ENCODE measurements at regions not wholly inside any gene's neighbourhood (a gene's known extent, or its start where the extent isn't known, plus 50 kb on each side); places are given as distances from the start of the nearest gene placed in this dataset.

- H3K9me3 ChIP-seq: no peaks in the 10 kb centered on the region
- ATAC-seq (ENCODE audit: low FRiP score in 2 of 2) (peak; percentile 27 to 35), DNase-seq (no peak)
- no peak for TF ChIP-seq POLR2A (IDR thresholded peaks at IDR 0.05)
- TF ChIP-seq CTCF (IDR thresholded peaks at IDR 0.05): no peak
- TF ChIP-seq POLR2AphosphoS5 (IDR thresholded peaks at IDR 0.05): peak; percentile 16 to 47
- peak in 2 of 4 donors; percentile 5 to 36 for TF ChIP-seq EP300 (IDR thresholded peaks at IDR 0.05)
- H3K27ac ChIP-seq: peak overlapping the region in 2 of 4 donors; percentile 45 to 65
- no peaks in the 10 kb centered on the region for H3K36me3 ChIP-seq
- peaks cover 4 to 17% (median 7%) of the 10 kb centered on the region in 4 donors for H3K4me1 ChIP-seq
- no peak overlapping the region for H3K4me3 ChIP-seq
- 38 to 51% methylated on average over 2 of the region's 2 CpGs for WGBS, 2 donors
- H3K27me3 ChIP-seq: no peaks in the 10 kb centered on the region
Measured at GRCh38 chr2:15704086-15704787, 112.6 kb downstream of the DDX1 start.

- Histone ChIP-seq H3K9me3 (no peaks in the 10 kb centered on the region), H3K4me3 (no peak overlapping the region), H3K4me1 (peaks cover 4 to 17% (median 10%) of the 10 kb centered on the region in 4 donors), H3K36me3 (no peaks in the 10 kb centered on the region), H3K27me3 (no peaks in the 10 kb centered on the region), H3K27ac (peak overlapping the region in 2 of 4 donors; percentile 45 to 56)
- DNase-seq (no peak), ATAC-seq (ENCODE audit: low FRiP score in 2 of 2) (peak; percentile 7 to 27)
- 70 to 95% methylated on average over 1 of the region's 1 CpG for WGBS, 2 donors
- TF ChIP-seq EP300 (IDR thresholded peaks at IDR 0.05) (no peak), CTCF (IDR thresholded peaks at IDR 0.05) (no peak), POLR2A (IDR thresholded peaks at IDR 0.05) (no peak), POLR2AphosphoS5 (IDR thresholded peaks at IDR 0.05) (no peak)
Measured at GRCh38 chr2:15704788-15705115, 113.1 kb downstream of the DDX1 start.

- DNase-seq (no peak), ATAC-seq (ENCODE audit: low FRiP score in 2 of 2) (no peak)
- WGBS, 2 donors: 92 to 94% methylated on average over 6 of the region's 6 CpGs
- no peaks in the 10 kb centered on the region for H3K36me3 ChIP-seq
- H3K27ac ChIP-seq: peak overlapping the region in 2 of 4 donors; percentile 45 to 56
- peaks cover 4 to 17% (median 10%) of the 10 kb centered on the region in 4 donors for H3K4me1 ChIP-seq
- H3K27me3 ChIP-seq: no peaks in the 10 kb centered on the region
- H3K9me3 ChIP-seq: no peaks in the 10 kb centered on the region
- no peak overlapping the region for H3K4me3 ChIP-seq
- TF ChIP-seq POLR2A (IDR thresholded peaks at IDR 0.05): no peak
- no peak for TF ChIP-seq EP300 (IDR thresholded peaks at IDR 0.05)
- TF ChIP-seq POLR2AphosphoS5 (IDR thresholded peaks at IDR 0.05): no peak
- TF ChIP-seq CTCF (IDR thresholded peaks at IDR 0.05): no peak
Measured at GRCh38 chr2:15705310-15705709, 113.6 kb downstream of the DDX1 start.

- Histone ChIP-seq H3K9me3 (no peaks in the 10 kb centered on the region), H3K4me1 (peaks cover 1 to 17% (median 10%) of the 10 kb centered on the region in 4 donors), H3K27ac (no peak overlapping the region), H3K4me3 (no peak overlapping the region), H3K36me3 (no peaks in the 10 kb centered on the region), H3K27me3 (no peaks in the 10 kb centered on the region)
- no peak for DNase-seq
- TF ChIP-seq EP300 (IDR thresholded peaks at IDR 0.05) (no peak), POLR2AphosphoS5 (IDR thresholded peaks at IDR 0.05) (no peak), POLR2A (IDR thresholded peaks at IDR 0.05) (no peak), CTCF (IDR thresholded peaks at IDR 0.05) (no peak)
- no peak for ATAC-seq (ENCODE audit: low FRiP score in 2 of 2)
- 76 to 94% methylated on average over 3 of the region's 3 CpGs for WGBS, 2 donors
Measured at GRCh38 chr2:15705839-15706386, 114.2 kb downstream of the DDX1 start.

GRCh38 chr2:15706424-15706823, 114.8 kb downstream of the DDX1 start:
- ATAC-seq (ENCODE audit: low FRiP score in 2 of 2): no peak
- Histone ChIP-seq H3K27ac (no peak overlapping the region), H3K36me3 (no peaks in the 10 kb centered on the region), H3K4me3 (no peak overlapping the region), H3K27me3 (no peaks in the 10 kb centered on the region), H3K9me3 (no peaks in the 10 kb centered on the region), H3K4me1 (peaks cover 0 to 17% (median 10%) of the 10 kb centered on the region in 4 donors)
- no peak for DNase-seq
- TF ChIP-seq EP300 (IDR thresholded peaks at IDR 0.05): no peak
- TF ChIP-seq POLR2AphosphoS5 (IDR thresholded peaks at IDR 0.05): no peak
- no peak for TF ChIP-seq POLR2A (IDR thresholded peaks at IDR 0.05)
- TF ChIP-seq CTCF (IDR thresholded peaks at IDR 0.05): no peak
